ENCODE measurements at regions not wholly inside any gene's neighbourhood (a gene's known extent, or its start where the extent isn't known, plus 50 kb on each side); places are given as distances from the start of the nearest gene placed in this dataset.

DNA sequence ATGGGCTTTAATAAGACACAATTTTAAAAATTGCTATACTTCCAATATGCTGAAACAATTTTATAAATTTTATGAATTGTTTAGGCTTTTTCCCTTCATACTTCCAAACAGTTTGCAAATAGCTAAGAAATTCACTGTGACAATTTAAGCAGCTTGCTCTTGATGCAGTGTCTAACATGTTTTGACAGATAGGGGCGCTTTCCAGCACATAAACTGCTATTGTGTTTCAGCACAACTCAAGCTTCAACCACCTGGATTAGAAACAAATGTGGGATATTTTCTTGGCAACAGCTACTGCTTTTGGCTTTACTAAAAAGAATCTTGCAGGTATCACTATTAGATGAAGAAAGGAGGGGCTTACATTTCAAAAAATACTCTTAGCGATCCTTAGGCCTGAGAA, 565.8 kb upstream of the DPPA4 start:
- no peak for DNase-seq (ENCODE audit: low spot score)

DNA sequence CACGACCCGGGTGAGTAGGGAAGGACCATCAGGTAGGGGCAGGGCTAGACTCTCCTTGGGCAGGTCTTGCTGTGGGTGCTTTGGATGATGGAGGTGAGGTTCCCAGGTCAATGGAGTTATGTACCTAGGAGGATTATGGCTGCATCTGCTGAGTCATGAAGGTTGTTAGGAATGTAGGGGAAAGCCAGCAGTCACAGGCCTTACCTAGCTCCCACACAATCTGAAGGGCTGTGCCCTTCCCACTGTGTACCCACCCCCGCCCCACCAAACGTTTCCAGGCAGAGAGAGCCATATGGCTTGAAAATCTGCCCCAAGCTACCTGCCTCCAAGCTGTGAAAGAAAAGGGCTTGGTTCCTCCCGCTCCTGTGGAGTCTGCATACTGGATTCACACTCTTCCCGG, 573.4 kb upstream of the DPPA4 start:
- DNase-seq (ENCODE audit: low spot score) = peak; percentile 11

DNA sequence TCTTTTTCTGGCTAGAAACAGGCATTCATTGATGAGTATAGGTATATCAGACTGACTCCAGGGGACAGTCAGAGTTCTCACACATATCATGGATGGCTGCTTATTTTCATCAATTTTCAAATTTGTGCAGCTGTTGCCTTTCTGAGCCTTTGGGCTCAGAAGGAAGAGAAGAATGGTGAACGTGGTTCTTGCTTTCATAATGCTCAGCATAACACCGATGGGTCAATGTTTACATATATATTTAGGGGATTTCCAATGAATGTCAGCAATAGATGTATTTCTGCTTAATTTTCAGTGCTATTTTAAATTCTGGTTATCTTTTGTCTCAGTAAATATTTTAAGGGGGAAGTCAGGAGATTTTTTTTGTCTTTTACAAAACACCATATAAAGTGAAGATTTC, 581.4 kb upstream of the DPPA4 start:
- no peak for DNase-seq (ENCODE audit: low spot score)

DNA sequence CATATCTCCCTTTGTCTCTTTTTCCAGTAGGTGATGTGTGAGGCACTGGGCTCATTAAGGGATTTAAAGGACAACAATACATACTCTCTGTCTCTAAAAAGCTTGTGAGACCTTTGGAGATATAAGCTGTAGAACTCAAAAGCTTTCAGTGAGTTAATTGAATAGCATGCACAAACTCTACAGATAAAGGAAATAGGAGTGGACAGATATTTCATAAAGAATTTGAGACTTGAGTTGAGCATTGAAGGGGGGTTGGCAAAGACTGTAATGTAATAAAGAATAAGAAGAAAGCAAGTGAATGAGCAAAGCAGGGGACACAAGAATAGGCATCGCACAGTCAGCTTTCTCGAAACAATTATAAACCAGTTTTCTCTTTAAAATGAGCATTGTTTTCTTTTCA, 583.4 kb upstream of the DPPA4 start:
- no peak for DNase-seq (ENCODE audit: low spot score)

DNA sequence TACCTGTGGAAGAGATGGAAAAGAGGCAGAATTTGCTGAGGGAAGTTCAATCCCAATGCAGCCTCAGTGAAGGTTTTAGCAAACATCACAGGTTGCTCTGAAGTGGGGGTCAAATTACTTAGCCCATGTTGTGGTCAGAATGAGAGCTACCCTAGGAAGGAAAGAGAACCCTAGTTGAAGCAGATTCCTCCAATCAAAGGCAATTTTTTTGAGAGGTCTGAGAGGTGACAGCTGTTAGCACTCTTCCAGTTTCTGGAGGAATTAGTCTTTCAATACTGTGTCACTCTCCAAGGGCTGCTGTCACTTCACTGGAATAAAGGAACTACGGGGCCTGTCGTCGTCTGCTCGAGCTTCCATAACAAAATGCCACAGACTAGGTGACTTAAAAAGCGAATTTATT, 584.2 kb upstream of the DPPA4 start:
- DNase-seq (ENCODE audit: low spot score) = no peak

DNA sequence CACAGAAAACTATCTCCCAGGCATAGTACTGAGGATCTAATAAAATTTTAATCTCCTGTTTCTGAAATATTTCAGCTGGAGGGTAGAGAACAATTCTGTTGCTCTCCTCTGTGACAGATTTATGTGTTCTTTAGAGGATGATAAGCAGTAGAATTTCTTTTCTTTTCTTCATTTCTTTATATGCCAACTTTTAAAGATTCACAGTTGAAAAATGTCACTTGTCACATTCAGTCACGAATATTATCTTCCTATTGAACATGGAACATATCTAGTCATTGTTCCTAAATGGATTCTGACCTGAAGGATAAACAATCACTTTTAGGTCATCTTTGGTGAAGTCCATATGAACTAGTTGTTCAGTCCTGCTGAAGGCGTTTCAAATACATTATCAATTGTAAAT, 585.5 kb upstream of the DPPA4 start:
- no peak for DNase-seq (ENCODE audit: low spot score)

DNA sequence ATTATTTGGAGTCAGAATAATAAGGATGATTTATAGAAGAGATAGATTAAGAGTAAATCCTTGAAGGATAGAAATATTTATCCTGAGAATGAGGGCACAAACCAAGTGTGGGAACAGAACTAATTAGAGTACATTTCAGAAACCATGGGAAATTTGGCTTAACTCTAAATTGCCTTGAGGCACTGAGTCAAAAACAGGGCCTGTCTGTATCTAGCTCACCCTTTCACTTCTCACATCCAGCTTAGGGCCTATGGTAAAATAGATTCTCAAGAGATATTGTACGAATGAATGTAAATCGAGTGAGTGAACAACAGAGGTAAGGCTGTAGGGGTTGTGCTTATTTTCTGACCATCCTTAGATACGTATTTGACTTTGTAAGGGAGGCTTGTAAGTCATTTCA, 586.1 kb upstream of the DPPA4 start:
- DNase-seq (ENCODE audit: low spot score) = no peak

DNA sequence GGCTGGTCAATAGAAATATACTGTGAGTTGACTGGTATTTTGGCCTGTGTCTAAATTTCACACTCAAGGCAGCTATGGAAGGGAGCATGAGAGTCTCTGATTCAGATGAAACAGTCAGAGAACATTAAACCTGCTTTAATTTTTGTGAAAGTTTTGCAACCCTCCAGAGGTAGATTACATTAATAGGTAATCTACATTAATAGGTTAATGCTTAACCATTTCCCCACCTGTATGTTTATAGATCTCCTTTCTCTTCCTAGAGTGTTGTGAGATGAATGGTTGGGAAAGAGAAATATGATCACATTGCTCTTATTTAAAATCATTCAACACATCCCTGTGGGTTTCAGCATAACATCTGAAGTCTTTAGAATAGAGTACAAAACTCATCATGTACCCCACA, 586.9 kb upstream of the DPPA4 start:
- DNase-seq (ENCODE audit: low spot score) = peak; percentile 79

DNA sequence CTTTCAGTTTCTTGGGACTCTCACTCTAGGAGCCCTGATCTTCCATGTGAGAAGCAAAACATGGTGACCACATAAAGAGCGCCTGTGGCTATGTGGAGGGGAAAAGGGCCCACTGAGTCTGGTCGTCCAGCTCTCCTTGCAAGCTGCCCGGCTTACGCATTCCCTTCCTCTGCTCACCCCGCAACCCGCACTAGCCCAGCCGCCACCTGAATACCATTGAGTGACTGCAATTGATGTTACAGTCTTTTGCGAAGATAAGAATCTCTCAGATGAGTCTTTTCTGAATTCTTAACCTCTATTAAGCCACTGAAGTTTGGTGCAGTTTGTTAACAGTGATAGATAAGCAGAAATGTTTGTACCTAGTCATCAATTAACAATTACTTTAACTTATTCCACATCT, 589.0 kb upstream of the DPPA4 start:
- DNase-seq (ENCODE audit: low spot score) = no peak

DNA sequence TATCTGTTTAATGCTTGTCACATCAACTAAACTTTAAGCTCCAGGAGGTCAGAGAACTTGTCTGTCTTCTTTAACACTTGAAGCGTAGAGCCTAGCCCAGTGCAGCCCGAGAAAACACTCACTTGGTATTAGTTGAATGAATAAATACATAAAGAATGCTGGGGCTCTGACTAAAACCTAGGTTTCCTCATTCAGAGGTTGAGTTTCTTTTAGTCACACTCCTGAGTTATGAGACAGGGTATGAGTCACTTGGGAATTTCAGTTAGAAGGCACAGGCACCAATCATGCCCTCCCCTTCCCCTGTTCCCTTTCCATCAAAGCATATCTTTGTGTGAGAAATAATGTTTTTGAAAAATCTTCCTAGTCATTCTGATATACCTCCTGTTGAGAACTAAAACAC, 589.8 kb upstream of the DPPA4 start:
- DNase-seq (ENCODE audit: low spot score) = peak; percentile 99

DNA sequence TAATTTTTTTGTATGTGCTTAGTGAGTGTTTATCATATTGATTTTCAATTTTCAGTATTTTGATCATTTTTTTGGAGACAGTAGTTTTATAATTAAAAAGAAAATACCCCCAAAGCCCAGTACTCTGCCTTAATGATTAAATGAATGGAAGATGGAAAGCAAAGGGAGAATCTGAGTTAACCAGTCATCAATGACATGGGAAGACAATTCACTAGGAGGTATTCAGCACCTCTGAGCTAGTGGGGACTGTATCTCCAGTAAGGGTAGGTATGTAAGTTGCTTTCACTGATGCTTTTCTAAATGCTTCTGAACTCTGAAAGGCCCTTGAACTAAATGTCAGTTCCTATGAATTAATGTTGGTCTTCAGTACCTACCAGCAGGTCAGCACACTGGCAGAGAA, 590.4 kb upstream of the DPPA4 start:
- DNase-seq (ENCODE audit: low spot score) = peak; percentile 75

DNA sequence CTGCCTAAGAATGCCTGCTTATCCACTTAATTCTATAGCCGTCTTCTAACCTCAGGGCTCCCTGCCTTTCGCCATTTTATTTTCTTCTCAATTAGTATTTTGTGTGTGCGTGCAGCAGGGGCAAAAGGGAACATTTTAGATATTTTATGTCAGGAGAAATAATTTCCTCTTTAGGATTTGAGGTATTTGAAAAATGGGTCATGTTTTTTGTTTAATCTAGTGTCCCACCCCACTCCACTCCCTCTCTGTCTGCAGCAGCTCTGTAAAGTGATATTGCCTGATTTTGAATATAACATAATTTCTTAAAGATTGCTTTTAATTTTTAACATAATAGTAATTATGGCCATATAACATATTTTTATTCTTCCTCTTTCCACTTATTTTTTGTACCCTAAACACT, 593.2 kb upstream of the DPPA4 start:
- DNase-seq (ENCODE audit: low spot score) = no peak

DNA sequence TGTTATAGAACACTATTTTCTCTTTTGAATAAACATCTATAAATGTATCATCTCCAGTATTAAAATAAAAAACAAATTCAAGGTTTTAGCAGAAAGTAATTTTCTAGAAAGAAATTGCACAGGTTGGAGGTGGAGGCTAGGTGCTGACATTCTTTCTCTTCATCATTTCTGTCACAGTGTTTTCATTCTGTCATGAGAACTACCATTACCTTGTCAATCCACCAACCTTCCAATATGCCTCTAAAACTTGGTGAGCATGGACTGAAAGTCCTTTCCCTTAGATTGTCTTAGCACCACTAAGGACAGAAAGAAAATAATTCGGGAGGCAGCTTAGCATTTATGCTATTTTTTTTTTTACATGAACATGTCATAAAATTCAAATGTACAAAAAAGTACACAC, 596.2 kb upstream of the DPPA4 start:
- DNase-seq (ENCODE audit: low spot score) = no peak

DNA sequence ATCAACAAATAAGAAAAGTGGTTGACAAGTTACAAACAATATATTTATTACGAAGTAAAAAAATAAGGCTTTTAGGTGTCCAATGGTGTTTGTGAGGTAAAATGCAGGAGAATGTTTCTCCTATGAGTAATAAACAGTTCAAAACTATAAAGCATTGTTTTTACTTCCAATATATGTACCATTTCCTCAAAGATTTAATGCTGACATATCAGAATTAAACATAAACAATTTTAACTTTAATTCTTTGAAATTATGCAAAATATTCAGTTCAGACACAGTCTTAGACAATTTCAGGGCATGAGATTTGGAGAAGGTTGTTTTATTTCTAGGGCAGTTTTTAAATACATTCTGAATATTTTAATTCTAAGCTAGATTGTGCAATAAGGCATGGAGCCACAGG, 602.5 kb upstream of the DPPA4 start:
- DNase-seq (ENCODE audit: low spot score) = no peak

DNA sequence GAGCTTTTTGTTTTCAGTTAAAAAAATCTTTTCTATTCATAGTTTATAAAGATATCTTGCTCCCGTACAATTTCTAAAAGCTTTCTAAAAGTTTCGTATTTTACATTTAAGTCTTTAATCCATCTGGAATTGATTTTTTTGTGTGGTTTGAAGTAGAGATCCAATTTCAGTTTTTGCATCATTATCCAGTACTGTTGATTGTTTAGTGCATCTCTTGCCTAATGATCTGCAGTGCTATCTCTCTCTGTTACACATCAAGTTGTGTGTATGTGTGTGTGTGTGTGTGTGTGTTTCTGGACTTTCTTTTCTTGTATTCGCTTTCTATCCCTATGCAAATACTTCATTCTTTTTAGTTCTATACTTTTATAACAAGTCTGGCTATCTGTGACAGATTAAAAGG, 605.8 kb upstream of the DPPA4 start:
- DNase-seq (ENCODE audit: low spot score) = no peak

DNA sequence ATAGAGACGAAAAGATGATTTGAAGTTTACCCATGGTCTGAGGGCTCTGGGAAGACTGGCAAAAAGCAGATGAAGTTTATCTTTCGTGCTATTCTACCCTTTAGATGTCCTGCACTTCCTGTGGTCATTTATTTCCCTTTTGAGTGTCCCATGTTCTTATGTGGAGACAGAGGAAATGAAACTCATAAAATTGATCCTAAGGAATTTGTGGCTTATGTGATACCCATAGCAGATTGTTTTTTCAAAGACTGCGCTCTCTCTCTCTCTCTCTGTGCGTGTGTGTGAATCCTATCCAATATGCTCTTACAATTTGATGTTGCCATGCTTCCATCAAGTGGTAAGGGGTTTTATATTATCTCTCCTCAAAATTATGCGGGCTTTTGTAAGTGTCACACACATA, 607.5 kb upstream of the DPPA4 start:
- no peak for DNase-seq (ENCODE audit: low spot score)

DNA sequence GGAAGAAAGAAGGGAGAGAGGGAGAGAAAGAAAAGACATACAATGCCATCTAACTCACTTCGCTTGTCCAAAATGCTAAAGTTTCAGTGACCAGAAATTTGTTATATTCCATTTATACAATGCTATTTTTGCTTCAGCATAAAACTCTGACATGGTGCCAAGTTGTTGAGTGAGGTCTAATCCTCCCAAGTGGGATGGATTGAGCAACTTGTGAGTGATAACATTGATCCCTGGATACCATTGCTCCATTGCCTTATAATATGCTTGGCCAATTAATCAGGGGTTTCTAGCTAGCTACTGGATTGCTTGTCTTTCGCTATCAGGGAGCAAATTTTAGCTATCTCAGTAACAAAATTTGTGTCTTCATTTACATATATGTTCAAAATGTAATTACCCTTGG, 615.6 kb upstream of the DPPA4 start:
- DNase-seq (ENCODE audit: low spot score) = no peak

DNA sequence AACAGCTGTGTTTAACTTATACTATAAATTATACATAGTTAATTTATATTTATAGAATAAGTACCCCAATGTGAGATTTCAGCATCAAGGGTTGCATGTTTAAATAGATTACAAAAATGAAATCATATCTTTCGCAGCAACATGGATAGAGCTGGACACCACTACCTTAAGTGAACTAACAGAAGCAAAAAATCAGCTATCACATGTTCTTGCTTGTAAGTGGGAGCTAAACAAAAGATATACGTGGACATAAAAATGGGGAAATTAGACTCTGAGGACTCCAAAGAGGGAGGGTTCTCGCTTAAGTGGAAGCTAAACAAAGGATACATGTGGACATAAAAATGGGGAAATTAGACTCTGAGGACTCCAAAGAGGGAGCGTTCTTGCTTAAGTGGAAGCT, 626.5 kb upstream of the DPPA4 start:
- DNase-seq (ENCODE audit: low spot score) = no peak

DNA sequence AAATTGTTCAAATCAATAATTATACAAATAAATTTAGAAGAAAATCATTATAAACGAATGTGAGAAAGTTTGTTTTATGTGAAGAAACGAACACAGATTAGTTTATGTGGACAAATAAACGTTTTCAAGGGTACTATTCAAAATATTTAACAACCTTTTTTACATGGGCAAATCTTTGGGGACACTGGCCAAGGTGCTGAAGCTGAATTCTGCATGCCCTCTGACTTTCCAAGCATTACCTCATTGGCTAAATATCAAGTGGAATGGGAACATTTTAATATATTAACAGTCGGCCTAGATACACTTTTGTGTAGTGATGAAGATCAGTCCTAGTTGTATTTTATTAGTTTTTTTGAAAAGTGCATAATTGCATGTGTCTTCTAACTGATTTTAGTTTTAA, 636.4 kb upstream of the DPPA4 start:
- DNase-seq (ENCODE audit: low spot score) = no peak

DNA sequence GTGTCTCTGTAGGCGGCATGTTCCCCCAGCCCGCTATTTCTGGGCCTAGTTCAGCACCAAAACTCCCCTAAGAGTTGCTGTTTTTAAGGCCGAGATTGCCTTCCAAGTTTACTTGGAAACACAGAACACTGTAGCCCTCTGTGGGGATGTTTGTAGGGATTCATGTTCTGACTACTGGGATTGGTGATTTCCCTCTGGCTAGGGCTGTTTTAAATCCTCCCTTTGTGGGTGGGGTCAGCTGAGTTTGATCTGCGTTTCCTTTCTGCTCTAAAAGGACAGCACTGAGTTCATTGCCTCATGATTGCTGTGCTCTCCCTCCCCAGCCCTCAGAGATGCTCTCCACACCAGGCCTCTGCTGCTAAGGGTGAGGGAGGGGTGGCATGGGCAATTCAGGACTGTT, 640.6 kb upstream of the DPPA4 start:
- no peak for DNase-seq (ENCODE audit: low spot score)

DNA sequence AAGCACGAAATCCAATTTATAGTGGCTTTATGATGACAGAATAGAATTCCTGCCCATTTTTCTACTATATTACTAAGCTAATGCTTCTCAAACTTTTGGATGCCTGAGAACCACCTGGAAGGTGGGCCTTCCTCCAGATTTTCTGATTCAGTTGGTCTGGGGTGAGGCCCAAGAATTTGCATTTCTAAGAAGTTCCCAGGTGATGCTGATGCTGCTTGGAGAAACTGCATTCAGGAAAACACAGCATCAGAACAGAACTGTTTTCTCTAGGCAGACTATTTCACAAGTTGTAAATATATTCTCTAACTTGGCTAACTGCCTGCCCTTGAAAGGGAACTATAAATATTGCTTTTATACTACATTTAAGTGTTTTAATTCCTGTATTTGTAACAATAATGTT, 644.9 kb upstream of the DPPA4 start:
- DNase-seq (ENCODE audit: low spot score) = no peak

DNA sequence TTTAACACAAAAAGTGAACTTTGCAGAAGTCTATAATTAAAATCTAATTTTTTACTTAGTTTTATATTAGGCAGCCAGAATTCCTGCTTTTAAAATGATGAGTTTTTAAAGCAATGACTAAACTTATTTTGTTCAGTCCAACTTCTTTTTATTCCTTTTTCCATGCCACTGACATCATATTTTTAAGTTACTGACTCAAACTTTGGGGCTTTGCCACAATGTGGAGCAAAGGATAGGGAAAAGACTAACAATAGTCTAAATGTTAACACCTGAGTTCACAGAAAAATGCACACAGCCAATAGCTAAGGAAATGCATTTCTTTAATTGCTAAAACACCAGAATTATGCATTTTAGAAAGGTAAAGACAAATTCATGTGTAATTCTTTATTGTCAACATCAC, 647.6 kb upstream of the DPPA4 start:
- no peak for DNase-seq (ENCODE audit: low spot score)

DNA sequence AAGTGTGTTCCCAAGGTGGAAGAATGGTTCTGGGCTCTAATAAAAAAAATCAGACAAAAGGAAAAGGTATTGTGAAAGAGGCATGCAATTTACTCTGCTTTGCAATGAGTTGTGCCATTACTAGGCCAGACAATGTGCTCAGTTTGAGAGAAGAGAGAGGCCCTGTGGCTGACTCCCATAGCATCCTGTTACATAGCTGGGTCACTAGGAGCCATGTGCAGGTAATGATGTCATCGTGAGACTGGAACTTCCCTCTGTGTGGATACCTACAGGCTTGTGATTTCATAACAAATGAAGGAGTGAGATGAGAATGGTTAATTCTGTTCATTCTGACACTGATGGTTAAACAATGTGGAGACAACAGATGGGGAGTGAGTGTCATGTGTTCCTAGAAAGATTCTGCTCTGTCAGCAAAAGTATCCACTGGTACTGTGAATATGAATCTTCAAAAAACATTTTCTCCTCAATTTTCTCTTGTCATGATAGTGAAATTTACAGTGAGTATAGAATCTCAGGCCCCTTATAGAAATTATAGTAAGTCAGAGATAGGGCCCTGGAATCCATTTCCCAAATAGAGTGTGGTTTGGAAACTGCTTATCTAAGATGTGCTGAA, 648.7 kb upstream of the DPPA4 start:
- peak; percentile 64 for DNase-seq (ENCODE audit: low spot score)

DNA sequence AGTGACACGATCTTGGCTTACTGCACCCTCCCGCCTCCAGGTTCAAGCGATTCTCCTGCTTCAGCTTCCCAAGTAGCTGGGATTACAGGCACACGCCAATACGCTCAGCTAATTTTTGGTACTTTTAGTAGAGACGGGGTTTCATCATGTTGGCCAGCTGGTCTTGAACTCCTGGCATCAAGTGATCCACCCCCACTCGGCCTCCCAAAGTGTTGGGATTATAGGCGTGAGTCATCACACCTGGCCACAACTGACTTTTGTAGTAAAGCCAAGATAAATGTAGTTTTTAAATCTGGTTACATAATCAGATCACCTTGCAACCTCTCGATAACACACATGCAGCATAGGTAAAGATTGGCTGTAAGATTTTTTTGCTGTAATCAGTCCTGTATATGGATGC, 657.5 kb upstream of the DPPA4 start:
- no peak for DNase-seq (ENCODE audit: low spot score)

DNA sequence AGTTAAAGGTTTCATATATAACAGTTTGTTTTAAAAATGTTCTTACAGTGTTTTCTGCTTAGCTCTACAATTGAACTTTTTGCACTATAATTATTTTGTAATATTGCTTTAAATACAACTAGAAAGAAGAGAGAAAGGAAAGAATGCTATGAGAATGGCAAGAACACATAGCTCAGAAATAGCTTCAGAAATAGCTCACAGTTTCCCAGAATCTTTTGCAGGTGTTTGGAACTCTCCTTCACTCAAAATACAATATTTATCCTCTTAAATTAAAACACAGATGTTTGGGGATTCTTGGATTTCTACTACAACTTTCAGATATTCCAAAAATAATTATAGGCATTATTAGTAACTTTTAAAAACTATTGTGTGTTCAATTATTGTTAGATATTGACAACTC, 658.0 kb upstream of the DPPA4 start:
- DNase-seq (ENCODE audit: low spot score) = no peak
